ENCODE measurements at regions not wholly inside any gene's neighbourhood (a gene's known extent, or its start where the extent isn't known, plus 50 kb on each side); places are given as distances from the start of the nearest gene placed in this dataset.

DNA sequence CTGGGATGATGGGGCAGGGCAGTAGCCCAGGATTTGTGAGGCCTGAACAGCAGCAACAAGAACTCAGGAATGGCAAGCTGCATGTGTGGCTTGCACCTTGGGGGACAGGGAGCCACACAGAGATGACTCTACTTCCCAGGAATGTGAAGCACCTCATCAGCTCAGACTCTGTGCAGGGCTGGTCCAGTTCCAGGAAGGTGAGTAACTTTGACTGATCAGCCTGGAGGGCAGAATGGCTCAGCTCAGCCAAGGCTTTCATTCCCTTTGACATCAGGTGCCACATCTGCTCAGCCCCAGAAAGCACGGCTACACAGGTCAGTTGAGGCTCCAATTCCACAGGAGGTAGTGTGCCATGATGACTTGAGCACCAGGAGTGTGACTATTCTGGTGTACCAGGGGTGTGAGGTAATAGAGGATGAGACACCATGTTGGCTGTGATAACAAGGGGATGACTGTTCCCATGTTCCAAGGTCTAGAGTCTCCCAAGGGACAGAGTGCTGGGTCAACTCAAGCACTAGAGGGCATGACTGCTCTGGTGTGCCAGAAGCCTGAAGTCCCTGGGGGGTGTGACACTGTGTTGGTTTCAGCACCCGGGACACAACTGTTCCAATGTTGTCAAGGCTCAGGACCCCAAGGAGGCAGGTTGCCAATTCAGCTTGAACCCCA lies 625.8 kb upstream of the ADGRL2 start:
- Histone ChIP-seq H3K9me3 (ENCODE audit: low read length) (no peaks in the 10 kb centered on the region), H4K20me1 (ENCODE audit: insufficient read depth, low read length) (no peaks in the 10 kb centered on the region), H3K4me1 (ENCODE audit: insufficient read depth, low read length, poor library complexity, severe bottlenecking) (no peaks in the 10 kb centered on the region), H3K79me2 (ENCODE audit: insufficient read depth, low read depth, low read length) (no peaks in the 10 kb centered on the region), H3K27ac (ENCODE audit: low read depth, low read length, poor library complexity, severe bottlenecking) (no peak overlapping the region), H3K9me2 (ENCODE audit: insufficient read depth, low read length) (no peaks in the 10 kb centered on the region), H2AFZ (ENCODE audit: low read length) (no peak overlapping the region), H3K4me3 (ENCODE audit: low read depth, low read length, poor library complexity, severe bottlenecking) (no peak overlapping the region), H3K36me3 (ENCODE audit: insufficient read depth, low read length) (no peaks in the 10 kb centered on the region), H3K4me2 (ENCODE audit: low read length) (no peak overlapping the region)
- POLR2A ChIA-PET: no interaction called here
- BruUV-seq (replicated peaks): no TSS peak
- intact Hi-C loops (cut with micrococcal nuclease; ENCODE audit: unreplicated experiment): no loop called here
- TF ChIP-seq, protein P1, sequence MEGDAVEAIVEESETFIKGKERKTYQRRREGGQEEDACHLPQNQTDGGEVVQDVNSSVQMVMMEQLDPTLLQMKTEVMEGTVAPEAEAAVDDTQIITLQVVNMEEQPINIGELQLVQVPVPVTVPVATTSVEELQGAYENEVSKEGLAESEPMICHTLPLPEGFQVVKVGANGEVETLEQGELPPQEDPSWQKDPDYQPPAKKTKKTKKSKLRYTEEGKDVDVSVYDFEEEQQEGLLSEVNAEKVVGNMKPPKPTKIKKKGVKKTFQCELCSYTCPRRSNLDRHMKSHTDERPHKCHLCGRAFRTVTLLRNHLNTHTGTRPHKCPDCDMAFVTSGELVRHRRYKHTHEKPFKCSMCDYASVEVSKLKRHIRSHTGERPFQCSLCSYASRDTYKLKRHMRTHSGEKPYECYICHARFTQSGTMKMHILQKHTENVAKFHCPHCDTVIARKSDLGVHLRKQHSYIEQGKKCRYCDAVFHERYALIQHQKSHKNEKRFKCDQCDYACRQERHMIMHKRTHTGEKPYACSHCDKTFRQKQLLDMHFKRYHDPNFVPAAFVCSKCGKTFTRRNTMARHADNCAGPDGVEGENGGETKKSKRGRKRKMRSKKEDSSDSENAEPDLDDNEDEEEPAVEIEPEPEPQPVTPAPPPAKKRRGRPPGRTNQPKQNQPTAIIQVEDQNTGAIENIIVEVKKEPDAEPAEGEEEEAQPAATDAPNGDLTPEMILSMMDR (conservative IDR thresholded peaks at IDR 0.05; ENCODE audit: low read length): no peak
- TF ChIP-seq EZH2phosphoT487 (IDR thresholded peaks at IDR 0.05; ENCODE audit: borderline replicate concordance, low read depth, low read length): no peak
- no peak for DNase-seq (ENCODE audit: low spot score)
- CTCF ChIA-PET (ENCODE audit: unreplicated experiment): no interaction called here

DNA sequence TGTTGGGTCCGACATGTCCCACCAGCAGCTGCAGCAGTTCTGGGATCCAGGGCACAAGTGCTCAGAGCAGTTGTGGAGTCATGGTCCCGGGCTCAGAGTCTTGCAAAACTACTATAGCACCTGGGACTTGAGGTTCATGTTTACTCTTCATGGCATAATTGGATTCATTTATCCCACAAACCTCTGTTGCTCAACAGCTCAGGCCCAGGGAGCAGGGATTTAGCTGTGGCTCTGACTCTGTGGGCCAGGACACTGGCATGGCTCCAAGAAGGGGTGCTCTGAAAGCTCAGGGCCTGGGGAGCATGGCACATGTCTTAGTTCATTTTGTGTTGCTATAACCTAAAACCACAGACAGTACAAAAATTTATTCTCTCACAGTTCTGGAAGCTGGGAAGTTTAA lies 626.7 kb upstream of the ADGRL2 start:
- Histone ChIP-seq H3K9me2 (ENCODE audit: insufficient read depth, low read length) (no peaks in the 10 kb centered on the region), H3K4me1 (ENCODE audit: insufficient read depth, low read length, poor library complexity, severe bottlenecking) (no peaks in the 10 kb centered on the region), H4K20me1 (ENCODE audit: insufficient read depth, low read length) (no peaks in the 10 kb centered on the region), H3K79me2 (ENCODE audit: insufficient read depth, low read depth, low read length) (no peaks in the 10 kb centered on the region), H3K4me2 (ENCODE audit: low read length) (no peak overlapping the region), H3K9me3 (ENCODE audit: low read length) (no peaks in the 10 kb centered on the region), H3K36me3 (ENCODE audit: insufficient read depth, low read length) (no peaks in the 10 kb centered on the region), H3K27ac (ENCODE audit: low read depth, low read length, poor library complexity, severe bottlenecking) (no peak overlapping the region), H3K4me3 (ENCODE audit: low read depth, low read length, poor library complexity, severe bottlenecking) (no peak overlapping the region), H2AFZ (ENCODE audit: low read length) (no peak overlapping the region)
- no peak for DNase-seq (ENCODE audit: low spot score)
- POLR2A ChIA-PET: no interaction called here
- intact Hi-C loops (cut with micrococcal nuclease; ENCODE audit: unreplicated experiment): no loop called here
- no TSS peak for BruUV-seq (replicated peaks)
- CTCF ChIA-PET (ENCODE audit: unreplicated experiment): no interaction called here
- no peak for TF ChIP-seq EZH2phosphoT487 (IDR thresholded peaks at IDR 0.05; ENCODE audit: borderline replicate concordance, low read depth, low read length)
- TF ChIP-seq, protein P1 (conservative IDR thresholded peaks at IDR 0.05; ENCODE audit: low read length): no peak

DNA sequence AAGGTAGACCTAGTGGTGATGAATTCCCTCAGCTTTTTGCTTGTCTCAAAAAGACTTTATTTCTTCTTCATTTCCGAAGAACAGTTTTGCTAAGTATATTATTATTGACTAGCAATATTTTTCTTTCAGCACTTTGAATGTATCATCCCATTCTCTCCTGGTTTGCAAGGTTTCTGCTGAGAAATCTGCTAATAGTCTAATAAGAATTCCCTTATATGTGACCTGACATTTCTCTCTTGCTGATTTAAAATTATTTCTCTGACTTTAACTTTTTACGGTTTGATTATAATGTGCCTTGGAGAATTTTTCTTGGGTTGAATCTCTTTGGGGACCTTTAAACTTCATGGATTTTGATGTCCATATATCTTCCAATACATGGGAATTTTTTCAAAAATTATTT lies 628.3 kb upstream of the ADGRL2 start:
- Histone ChIP-seq H3K79me2 (ENCODE audit: insufficient read depth, low read depth, low read length) (no peaks in the 10 kb centered on the region), H3K4me1 (ENCODE audit: insufficient read depth, low read length, poor library complexity, severe bottlenecking) (no peaks in the 10 kb centered on the region), H3K4me3 (ENCODE audit: low read depth, low read length, poor library complexity, severe bottlenecking) (no peak overlapping the region), H3K27ac (ENCODE audit: low read depth, low read length, poor library complexity, severe bottlenecking) (no peak overlapping the region), H2AFZ (ENCODE audit: low read length) (no peak overlapping the region), H3K4me2 (ENCODE audit: low read length) (no peak overlapping the region), H3K36me3 (ENCODE audit: insufficient read depth, low read length) (no peaks in the 10 kb centered on the region), H4K20me1 (ENCODE audit: insufficient read depth, low read length) (no peaks in the 10 kb centered on the region), H3K9me3 (ENCODE audit: low read length) (no peaks in the 10 kb centered on the region), H3K9me2 (ENCODE audit: insufficient read depth, low read length) (no peaks in the 10 kb centered on the region)
- ChIA-PET POLR2A (no interaction called here), CTCF (ENCODE audit: unreplicated experiment) (no interaction called here)
- BruUV-seq (replicated peaks): no TSS peak
- no peak for TF ChIP-seq EZH2phosphoT487 (IDR thresholded peaks at IDR 0.05; ENCODE audit: borderline replicate concordance, low read depth, low read length)
- TF ChIP-seq, protein P1 (conservative IDR thresholded peaks at IDR 0.05; ENCODE audit: low read length): no peak
- DNase-seq (ENCODE audit: low spot score): no peak
- intact Hi-C loops (cut with micrococcal nuclease; ENCODE audit: unreplicated experiment): no loop called here
